HL-60 (cell line): ENCODE measurements at regions not wholly inside any gene's neighbourhood (a gene's known extent, or its start where the extent isn't known, plus 50 kb on each side); places are given as distances from the start of the nearest gene placed in this dataset.

Experiments used
- GABPA ChIP-seq: IDR thresholded peaks from 2 replicates; pipeline ENCODE4 v1.6.1; 2012; ENCODE audit warnings: low read depth
- POLR2AphosphoS5 ChIP-seq: IDR thresholded peaks from 2 replicates; pipeline ENCODE4 v1.6.1; 2012; ENCODE audit warnings: low read depth
- SPI1 ChIP-seq: IDR thresholded peaks from 2 replicates; pipeline ENCODE4 v1.6.1; 2012; ENCODE audit warnings: low read depth, mild to moderate bottlenecking, borderline replicate concordance
- TF ChIP-seq, protein P1 (sequence below): IDR thresholded peaks from one replicate; pipeline ENCODE4 v1.5.1; 2011; ENCODE audit warnings: low read length, control low read depth, inconsistent platforms; ENCODE audit not compliant: insufficient read depth
- TF ChIP-seq, protein P2 (sequence below): IDR thresholded peaks from 2 replicates; pipeline ENCODE4 v1.6.1; 2012; ENCODE audit warnings: low read depth; ENCODE audit not compliant: insufficient replicate concordance

DNA sequence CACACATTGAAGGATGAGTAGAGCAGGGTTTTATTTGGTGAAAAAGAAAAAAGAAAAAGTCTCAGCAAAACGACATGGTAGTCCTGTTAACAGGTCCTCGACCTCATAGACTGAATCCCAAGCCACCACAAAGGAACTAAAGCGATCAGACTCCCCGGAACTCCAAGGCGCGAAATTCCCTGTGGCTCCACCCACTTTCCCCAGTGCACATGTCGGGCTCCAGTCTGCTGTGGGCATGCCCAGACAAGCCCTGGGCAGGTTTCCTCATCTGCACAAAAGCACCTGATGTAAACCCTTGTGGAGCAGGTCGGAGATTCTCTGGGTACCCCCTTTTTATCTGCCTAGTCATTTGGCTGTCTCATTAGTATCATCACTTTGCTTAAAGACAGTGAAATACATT lies 170.7 kb upstream of the FSIP2 start:
- TF ChIP-seq, protein P1, sequence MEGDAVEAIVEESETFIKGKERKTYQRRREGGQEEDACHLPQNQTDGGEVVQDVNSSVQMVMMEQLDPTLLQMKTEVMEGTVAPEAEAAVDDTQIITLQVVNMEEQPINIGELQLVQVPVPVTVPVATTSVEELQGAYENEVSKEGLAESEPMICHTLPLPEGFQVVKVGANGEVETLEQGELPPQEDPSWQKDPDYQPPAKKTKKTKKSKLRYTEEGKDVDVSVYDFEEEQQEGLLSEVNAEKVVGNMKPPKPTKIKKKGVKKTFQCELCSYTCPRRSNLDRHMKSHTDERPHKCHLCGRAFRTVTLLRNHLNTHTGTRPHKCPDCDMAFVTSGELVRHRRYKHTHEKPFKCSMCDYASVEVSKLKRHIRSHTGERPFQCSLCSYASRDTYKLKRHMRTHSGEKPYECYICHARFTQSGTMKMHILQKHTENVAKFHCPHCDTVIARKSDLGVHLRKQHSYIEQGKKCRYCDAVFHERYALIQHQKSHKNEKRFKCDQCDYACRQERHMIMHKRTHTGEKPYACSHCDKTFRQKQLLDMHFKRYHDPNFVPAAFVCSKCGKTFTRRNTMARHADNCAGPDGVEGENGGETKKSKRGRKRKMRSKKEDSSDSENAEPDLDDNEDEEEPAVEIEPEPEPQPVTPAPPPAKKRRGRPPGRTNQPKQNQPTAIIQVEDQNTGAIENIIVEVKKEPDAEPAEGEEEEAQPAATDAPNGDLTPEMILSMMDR, result no peak
- TF ChIP-seq GABPA (no peak), POLR2AphosphoS5 (no peak), SPI1 (no peak)
- TF ChIP-seq, protein P2, sequence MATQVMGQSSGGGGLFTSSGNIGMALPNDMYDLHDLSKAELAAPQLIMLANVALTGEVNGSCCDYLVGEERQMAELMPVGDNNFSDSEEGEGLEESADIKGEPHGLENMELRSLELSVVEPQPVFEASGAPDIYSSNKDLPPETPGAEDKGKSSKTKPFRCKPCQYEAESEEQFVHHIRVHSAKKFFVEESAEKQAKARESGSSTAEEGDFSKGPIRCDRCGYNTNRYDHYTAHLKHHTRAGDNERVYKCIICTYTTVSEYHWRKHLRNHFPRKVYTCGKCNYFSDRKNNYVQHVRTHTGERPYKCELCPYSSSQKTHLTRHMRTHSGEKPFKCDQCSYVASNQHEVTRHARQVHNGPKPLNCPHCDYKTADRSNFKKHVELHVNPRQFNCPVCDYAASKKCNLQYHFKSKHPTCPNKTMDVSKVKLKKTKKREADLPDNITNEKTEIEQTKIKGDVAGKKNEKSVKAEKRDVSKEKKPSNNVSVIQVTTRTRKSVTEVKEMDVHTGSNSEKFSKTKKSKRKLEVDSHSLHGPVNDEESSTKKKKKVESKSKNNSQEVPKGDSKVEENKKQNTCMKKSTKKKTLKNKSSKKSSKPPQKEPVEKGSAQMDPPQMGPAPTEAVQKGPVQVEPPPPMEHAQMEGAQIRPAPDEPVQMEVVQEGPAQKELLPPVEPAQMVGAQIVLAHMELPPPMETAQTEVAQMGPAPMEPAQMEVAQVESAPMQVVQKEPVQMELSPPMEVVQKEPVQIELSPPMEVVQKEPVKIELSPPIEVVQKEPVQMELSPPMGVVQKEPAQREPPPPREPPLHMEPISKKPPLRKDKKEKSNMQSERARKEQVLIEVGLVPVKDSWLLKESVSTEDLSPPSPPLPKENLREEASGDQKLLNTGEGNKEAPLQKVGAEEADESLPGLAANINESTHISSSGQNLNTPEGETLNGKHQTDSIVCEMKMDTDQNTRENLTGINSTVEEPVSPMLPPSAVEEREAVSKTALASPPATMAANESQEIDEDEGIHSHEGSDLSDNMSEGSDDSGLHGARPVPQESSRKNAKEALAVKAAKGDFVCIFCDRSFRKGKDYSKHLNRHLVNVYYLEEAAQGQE, result no peak
